Activated naive CD4-positive, alpha-beta T cell (primary cell): ENCODE measurements at regions not wholly inside any gene's neighbourhood (a gene's known extent, or its start where the extent isn't known, plus 50 kb on each side); places are given as distances from the start of the nearest gene placed in this dataset.

Experiments
- DNase-seq, 4 experiments: peaks; one replicate each; lab custom pipeline; 2025; lab: John Stamatoyannopoulos, UW

- no peak for DNase-seq
These were observed 50.7 kb upstream of the LYVE1 start for GRCh38 chr11:10619131-10619680.

GRCh38 chr11:10618490-10618889 lies 50.0 kb upstream of the LYVE1 start:
- DNase-seq = no peak
